Neuronal stem cell (in vitro differentiated cells): ENCODE measurements at regions not wholly inside any gene's neighbourhood (a gene's known extent, or its start where the extent isn't known, plus 50 kb on each side); places are given as distances from the start of the nearest gene placed in this dataset.

Experiments
- DNase-seq: peaks from one replicate; pipeline ENCODE4 v3.0.0-alpha.2; 2013; ENCODE audit warnings: low spot score
- H2AFZ ChIP-seq: one replicate; pipeline ENCODE4 v1.6.1; 2013; ENCODE audit warnings: mild to moderate bottlenecking, low read length, inconsistent platforms
- H2AK5ac ChIP-seq: 2 replicates; pipeline ENCODE4 v1.6.1; 2013; ENCODE audit warnings: low read depth, mild to moderate bottlenecking, inconsistent platforms, low read length, moderate library complexity, mixed read lengths
- H2BK120ac ChIP-seq: 2 replicates; pipeline ENCODE4 v1.6.1; 2013; ENCODE audit warnings: low read depth, mild to moderate bottlenecking, inconsistent platforms, low read length, moderate library complexity, mixed read lengths
- H2BK12ac ChIP-seq: one replicate; pipeline ENCODE4 v1.6.1; 2013; ENCODE audit warnings: low read length, inconsistent platforms
- H2BK15ac ChIP-seq: 2 replicates; pipeline ENCODE4 v1.6.1; 2013; ENCODE audit warnings: mild to moderate bottlenecking, low read length, inconsistent platforms, mixed read lengths
- H2BK5ac ChIP-seq: one replicate; pipeline ENCODE4 v1.6.1; 2013; ENCODE audit warnings: inconsistent platforms, mild to moderate bottlenecking, low read length, moderate library complexity
- H3K14ac ChIP-seq: one replicate; pipeline ENCODE4 v1.6.1; 2013; ENCODE audit warnings: low read length, inconsistent platforms
- H3K18ac ChIP-seq: 2 replicates; pipeline ENCODE4 v1.6.1; 2013; ENCODE audit warnings: low read length, inconsistent platforms
- H3K23ac ChIP-seq: 2 replicates; pipeline ENCODE4 v1.6.1; 2013; ENCODE audit warnings: low read depth, mild to moderate bottlenecking, mixed read lengths, low read length, inconsistent platforms; ENCODE audit not compliant: poor library complexity
- H3K27ac ChIP-seq: replicated peaks from 3 replicates; pipeline ENCODE4 v1.5.1; 2013; ENCODE audit warnings: low read length, inconsistent platforms
- H3K27me3 ChIP-seq, 3 experiments: 2 replicates each; pipeline ENCODE4 v1.6.1; 2013; ENCODE audit warnings: low read length in 3 of 3, mild to moderate bottlenecking in 2 of 3, inconsistent platforms in 1 of 3, low read depth in 1 of 3, mixed read lengths in 1 of 3, moderate library complexity in 1 of 3; ENCODE audit not compliant: control insufficient read depth in 3 of 3, insufficient read depth in 3 of 3
- H3K36me3 ChIP-seq, 2 donors: replicated peaks in 1 of 2; 2 replicates each; pipeline ENCODE4 v1.6.1; 2013; ENCODE audit warnings: low read length in 2 of 2; ENCODE audit not compliant: control insufficient read depth in 2 of 2, insufficient read depth in 2 of 2
- H3K4ac ChIP-seq: 2 replicates; pipeline ENCODE4 v1.6.1; 2013; ENCODE audit warnings: inconsistent platforms, mild to moderate bottlenecking, low read length, moderate library complexity
- H3K4me1 ChIP-seq, 2 donors: 1 replicate in 1 of 2; 2 replicates in 1 of 2; pipeline ENCODE4 v1.6.1; 2013; ENCODE audit warnings: low read length in 2 of 2, low read depth in 1 of 2; ENCODE audit not compliant: control insufficient read depth in 2 of 2, insufficient read depth in 1 of 2
- H3K4me2 ChIP-seq: one replicate; pipeline ENCODE4 v1.6.1; 2013; ENCODE audit warnings: mild to moderate bottlenecking, low read length, inconsistent platforms; ENCODE audit not compliant: insufficient read depth, poor library complexity, severe bottlenecking
- H3K4me3 ChIP-seq, 2 donors: 2 replicates each; pipeline ENCODE4 v1.5.1; 2013; ENCODE audit warnings: low read length in 2 of 2, mild to moderate bottlenecking in 2 of 2, inconsistent platforms in 1 of 2, moderate library complexity in 1 of 2
- H3K79me1 ChIP-seq: one replicate; pipeline ENCODE4 v1.6.1; 2013; ENCODE audit warnings: low read depth, mild to moderate bottlenecking, inconsistent platforms, low read length, moderate library complexity
- H3K9ac ChIP-seq: one replicate; pipeline ENCODE4 v1.6.1; 2013; ENCODE audit warnings: mild to moderate bottlenecking, low read depth, low read length, inconsistent platforms; ENCODE audit not compliant: poor library complexity
- H3K9me3 ChIP-seq, 2 donors: replicated peaks in 1 of 2; 2 replicates each; pipeline versions ENCODE3 to v1.6.1; 2013; ENCODE audit warnings: low read length in 2 of 2, mild to moderate bottlenecking in 2 of 2, inconsistent platforms in 1 of 2, low read depth in 1 of 2, mixed read lengths in 1 of 2, moderate library complexity in 1 of 2; ENCODE audit not compliant: control insufficient read depth in 2 of 2, insufficient read depth in 1 of 2
- H4K8ac ChIP-seq: one replicate; pipeline ENCODE4 v1.6.1; 2013; ENCODE audit warnings: low read depth, mild to moderate bottlenecking, inconsistent platforms, low read length, moderate library complexity
- H4K91ac ChIP-seq: one replicate; pipeline ENCODE4 v1.6.1; 2013; ENCODE audit warnings: low read length, low read depth, mild to moderate bottlenecking, inconsistent platforms; ENCODE audit not compliant: poor library complexity
- WGBS, 2 donors: extraction: QIAGEN DNeasy Blood & Tissue Kit; methylation state at CpG; one replicate each; pipeline ENCODE4 v1.1.7; 2013; ENCODE audit warnings: missing lambda C conversion rate in 2 of 2, mixed read lengths in 1 of 2; ENCODE audit not compliant: insufficient read length in 2 of 2, insufficient replicate concordance in 1 of 2; ENCODE audit errors: extremely low coverage in 2 of 2; 5-methylcytosine and 5-hydroxymethylcytosine counted together

DNA sequence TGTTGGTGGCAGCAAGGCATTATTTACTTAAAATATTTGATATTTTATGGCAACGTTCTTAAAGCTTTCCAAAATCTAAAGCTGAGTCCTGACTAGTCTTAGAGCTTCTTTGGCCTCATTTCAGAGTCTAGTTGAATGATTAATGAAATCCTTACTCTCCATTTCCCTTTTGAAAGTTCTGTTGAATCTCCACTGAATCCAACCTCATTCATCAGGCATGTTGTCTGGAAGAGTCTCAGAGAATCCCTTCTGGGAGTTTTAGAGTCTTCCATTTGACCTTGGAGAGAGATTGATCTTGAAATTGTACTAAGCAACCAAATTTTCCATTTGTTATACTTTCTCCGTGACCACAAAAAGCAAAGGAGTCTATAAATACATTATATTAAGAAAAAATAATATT, 198.5 kb upstream of the TMEM196 start:
- no peak overlapping the region for H2BK12ac ChIP-seq
- no peak overlapping the region for H3K4me2 ChIP-seq
- H3K9me3 ChIP-seq: no peaks in the 10 kb centered on the region
- no peak overlapping the region for H4K91ac ChIP-seq
- no peaks in the 10 kb centered on the region for H3K27me3 ChIP-seq
- no peak overlapping the region for H2BK15ac ChIP-seq
- no peak overlapping the region for H3K4me3 ChIP-seq
- no peak for DNase-seq
- no peak overlapping the region for H2AFZ ChIP-seq
- H2BK5ac ChIP-seq: no peak overlapping the region
- H2AK5ac ChIP-seq: no peak overlapping the region
- no peaks in the 10 kb centered on the region for H3K36me3 ChIP-seq
- no peak overlapping the region for H3K23ac ChIP-seq
- WGBS, 2 donors: no CpG with 5 or more reads among the region's 2 CpGs
- H2BK120ac ChIP-seq: no peak overlapping the region
- H3K18ac ChIP-seq: no peak overlapping the region
- no peak overlapping the region for H3K14ac ChIP-seq
- H3K27ac ChIP-seq: no peak overlapping the region
- H3K9ac ChIP-seq: no peak overlapping the region
- no peak overlapping the region for H4K8ac ChIP-seq
- H3K79me1 ChIP-seq: no peaks in the 10 kb centered on the region
- peaks cover 3 to 5% of the 10 kb centered on the region in 2 donors for H3K4me1 ChIP-seq
- no peak overlapping the region for H3K4ac ChIP-seq

DNA sequence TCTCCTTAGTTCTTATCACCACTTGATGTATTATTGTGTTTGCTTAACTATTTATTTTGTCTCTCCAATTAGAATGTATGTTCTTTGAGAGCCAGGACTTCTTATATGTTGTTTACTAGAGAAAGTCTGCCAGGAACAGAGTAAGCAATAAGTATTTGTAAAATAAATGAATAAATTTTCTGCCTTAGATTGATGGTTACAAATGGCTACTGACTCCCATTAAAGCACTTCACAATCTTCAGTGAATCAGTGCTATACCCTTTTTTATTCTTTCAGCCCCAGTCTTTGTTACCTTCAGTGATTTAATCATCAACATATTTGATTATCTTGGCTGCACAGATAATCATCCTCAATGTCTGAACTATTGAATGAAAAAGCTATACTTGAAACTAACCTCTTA, 197.1 kb upstream of the TMEM196 start:
- Histone ChIP-seq H2BK120ac (no peak overlapping the region), H3K4me2 (no peak overlapping the region), H3K4me1 (peaks cover 3 to 5% of the 10 kb centered on the region in 2 donors), H3K4ac (no peak overlapping the region), H4K91ac (no peak overlapping the region), H3K18ac (no peak overlapping the region), H3K79me1 (no peaks in the 10 kb centered on the region), H2AK5ac (no peak overlapping the region), H3K23ac (no peak overlapping the region), H3K9me3 (no peaks in the 10 kb centered on the region), H2BK5ac (no peak overlapping the region), H3K14ac (no peak overlapping the region), H3K27ac (no peak overlapping the region), H3K36me3 (no peaks in the 10 kb centered on the region), H2AFZ (peak overlapping the region; percentile 24), H3K4me3 (no peak overlapping the region), H2BK15ac (no peak overlapping the region), H3K9ac (no peak overlapping the region), H4K8ac (no peak overlapping the region), H2BK12ac (no peak overlapping the region), H3K27me3 (no peaks in the 10 kb centered on the region)
- DNase-seq: no peak

DNA sequence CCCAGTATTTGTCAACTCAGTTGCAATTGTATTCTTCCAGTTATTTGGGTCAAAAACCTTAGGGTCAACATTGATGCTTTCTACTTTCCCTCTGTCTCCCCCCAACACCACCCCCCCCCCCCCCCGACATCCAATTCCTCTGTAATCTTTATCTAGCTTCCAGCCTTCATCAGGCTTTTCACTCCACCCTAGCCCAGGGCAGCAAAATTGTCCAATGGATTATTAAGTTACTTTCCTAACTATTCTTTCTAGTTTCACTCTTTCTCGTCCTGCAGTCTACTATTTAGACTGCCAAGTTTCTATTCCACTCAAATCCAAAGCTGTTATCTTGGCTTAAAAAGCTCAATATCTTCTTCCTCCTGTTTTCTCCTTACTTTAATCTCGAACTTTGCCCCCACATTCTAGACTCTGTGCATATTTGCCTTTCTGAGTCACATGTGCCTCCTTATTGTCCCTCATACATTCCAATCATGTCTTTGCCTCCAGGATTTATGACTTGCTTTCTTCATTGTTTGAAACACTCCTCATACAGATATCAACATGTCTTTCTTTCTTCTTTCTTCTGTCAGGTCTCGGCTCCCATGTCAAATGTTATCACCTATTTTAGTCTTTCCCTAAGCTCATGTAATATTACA, 196.6 kb upstream of the TMEM196 start:
- Histone ChIP-seq H2BK5ac (no peak overlapping the region), H3K9me3 (no peaks in the 10 kb centered on the region), H3K79me1 (no peaks in the 10 kb centered on the region), H3K14ac (no peak overlapping the region), H3K18ac (no peak overlapping the region), H2AFZ (peak overlapping the region; percentile 24), H3K4me2 (no peak overlapping the region), H3K4me1 (peaks cover 3 to 5% of the 10 kb centered on the region in 2 donors), H3K4ac (no peak overlapping the region), H2BK12ac (no peak overlapping the region), H3K23ac (no peak overlapping the region), H3K9ac (no peak overlapping the region), H4K8ac (no peak overlapping the region), H4K91ac (no peak overlapping the region), H2AK5ac (no peak overlapping the region), H3K27me3 (no peaks in the 10 kb centered on the region), H2BK120ac (no peak overlapping the region), H3K4me3 (no peak overlapping the region), H3K27ac (no peak overlapping the region), H3K36me3 (no peaks in the 10 kb centered on the region), H2BK15ac (no peak overlapping the region)
- no peak for DNase-seq
- no CpG with 5 or more reads among the region's 4 CpGs for WGBS, 2 donors

DNA sequence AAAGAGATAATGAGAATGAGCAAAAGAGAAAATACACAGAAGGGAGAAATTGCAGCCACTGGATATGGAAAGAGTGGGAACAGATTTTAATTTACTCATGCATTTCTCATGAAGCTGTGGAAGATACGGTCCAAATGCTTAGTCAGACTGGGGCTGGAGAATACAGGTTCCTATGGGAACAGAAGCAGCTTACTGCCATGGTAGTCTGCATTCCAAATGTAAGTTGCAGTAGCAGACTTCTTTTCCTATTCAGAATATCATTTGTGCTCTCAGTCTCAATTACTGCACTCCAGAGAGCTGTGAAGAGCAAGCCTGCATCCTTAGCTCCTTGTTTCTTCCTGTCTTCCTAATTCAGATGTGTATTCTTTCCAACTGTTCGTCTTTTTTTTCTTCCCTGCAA, 190.8 kb upstream of the TMEM196 start:
- Histone ChIP-seq H3K14ac (no peak overlapping the region), H3K4ac (no peak overlapping the region), H4K91ac (no peak overlapping the region), H3K27ac (no peak overlapping the region), H3K27me3 (no peaks in the 10 kb centered on the region), H3K36me3 (no peaks in the 10 kb centered on the region), H2BK5ac (no peak overlapping the region), H4K8ac (no peak overlapping the region), H2AFZ (peak overlapping the region; percentile 19), H2BK120ac (no peak overlapping the region), H3K18ac (no peak overlapping the region), H3K23ac (no peak overlapping the region), H2AK5ac (no peak overlapping the region), H2BK15ac (no peak overlapping the region), H3K4me1 (peaks cover 1 to 5% of the 10 kb centered on the region in 2 donors), H3K9ac (no peak overlapping the region), H3K4me2 (no peak overlapping the region), H3K4me3 (no peak overlapping the region), H2BK12ac (no peak overlapping the region), H3K9me3 (no peaks in the 10 kb centered on the region), H3K79me1 (no peaks in the 10 kb centered on the region)
- no peak for DNase-seq
- WGBS, 2 donors: no CpG with 5 or more reads among the region's 2 CpGs
